Sigmoid colon (tissue), 3 donors: ENCODE measurements at regions not wholly inside any gene's neighbourhood (a gene's known extent, or its start where the extent isn't known, plus 50 kb on each side); places are given as distances from the start of the nearest gene placed in this dataset.

Experiments
- POLR2A ChIP-seq, 2 donors: fragments of 450-650 bp; IDR thresholded peaks; one replicate each; pipeline ENCODE4 v1.6.1; 2016; ENCODE audit warnings: antibody characterized with exemption in 2 of 2, mild to moderate bottlenecking in 2 of 2, moderate library complexity in 2 of 2
- TF ChIP-seq, protein P1 (sequence below), 4 experiments: fragments of 450-650 bp in 3 of 4; fragments of 200-600 bp in 1 of 4; IDR thresholded peaks; one replicate each; pipeline ENCODE4 v1.5.1; 2016 to 2019; ENCODE audit warnings: antibody characterized with exemption in 4 of 4, mild to moderate bottlenecking in 3 of 4, moderate library complexity in 2 of 4

DNA sequence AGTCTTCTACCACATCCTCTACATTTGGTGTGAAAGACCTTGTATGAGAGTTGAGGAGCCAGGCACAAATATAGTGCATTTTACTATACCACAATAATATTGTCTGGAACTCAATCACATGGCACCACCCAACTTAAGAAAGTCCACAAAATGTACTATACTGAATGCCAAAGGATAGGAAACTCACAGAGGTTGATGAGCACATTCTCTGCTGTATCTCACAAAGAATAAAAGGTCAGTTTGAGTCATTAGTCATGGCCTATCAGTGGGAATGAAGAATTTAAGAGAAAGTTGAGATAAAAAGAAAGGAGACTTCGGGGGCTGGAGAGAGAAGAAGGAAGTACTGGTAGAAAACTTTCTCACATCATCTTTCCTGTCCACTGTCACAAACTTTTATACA is 134.3 kb downstream of the RDH14 start:
- TF ChIP-seq, protein P1, sequence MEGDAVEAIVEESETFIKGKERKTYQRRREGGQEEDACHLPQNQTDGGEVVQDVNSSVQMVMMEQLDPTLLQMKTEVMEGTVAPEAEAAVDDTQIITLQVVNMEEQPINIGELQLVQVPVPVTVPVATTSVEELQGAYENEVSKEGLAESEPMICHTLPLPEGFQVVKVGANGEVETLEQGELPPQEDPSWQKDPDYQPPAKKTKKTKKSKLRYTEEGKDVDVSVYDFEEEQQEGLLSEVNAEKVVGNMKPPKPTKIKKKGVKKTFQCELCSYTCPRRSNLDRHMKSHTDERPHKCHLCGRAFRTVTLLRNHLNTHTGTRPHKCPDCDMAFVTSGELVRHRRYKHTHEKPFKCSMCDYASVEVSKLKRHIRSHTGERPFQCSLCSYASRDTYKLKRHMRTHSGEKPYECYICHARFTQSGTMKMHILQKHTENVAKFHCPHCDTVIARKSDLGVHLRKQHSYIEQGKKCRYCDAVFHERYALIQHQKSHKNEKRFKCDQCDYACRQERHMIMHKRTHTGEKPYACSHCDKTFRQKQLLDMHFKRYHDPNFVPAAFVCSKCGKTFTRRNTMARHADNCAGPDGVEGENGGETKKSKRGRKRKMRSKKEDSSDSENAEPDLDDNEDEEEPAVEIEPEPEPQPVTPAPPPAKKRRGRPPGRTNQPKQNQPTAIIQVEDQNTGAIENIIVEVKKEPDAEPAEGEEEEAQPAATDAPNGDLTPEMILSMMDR (IDR thresholded peaks at IDR 0.05) = no peak
- TF ChIP-seq POLR2A (IDR thresholded peaks at IDR 0.05) = no peak
